Peyer's patch (tissue), 4 donors: ENCODE measurements at regions not wholly inside any gene's neighbourhood (a gene's known extent, or its start where the extent isn't known, plus 50 kb on each side); places are given as distances from the start of the nearest gene placed in this dataset.

Experiments used
- DNase-seq, 3 donors: peaks; one replicate each; pipeline ENCODE4 v3.0.0-alpha.2; 2017 to 2019
- H3K27ac ChIP-seq, 4 donors: fragments of 200-600 bp; sonication (generic); one replicate each; pipeline ENCODE4 v1.5.1; 2016 to 2019
- H3K27me3 ChIP-seq, 2 donors: fragments of 200-600 bp; sonication (generic); one replicate each; pipeline ENCODE4 v1.5.1; 2019
- H3K36me3 ChIP-seq, 3 donors: fragments of 200-600 bp; sonication (generic); one replicate each; pipeline ENCODE4 v1.5.1; 2016 to 2019
- H3K4me1 ChIP-seq, 4 donors: fragments of 200-600 bp; sonication (generic); one replicate each; pipeline ENCODE4 v1.5.1; 2016 to 2019
- H3K4me3 ChIP-seq, 4 donors: fragments of 200-600 bp; sonication (generic); 1 replicate in 3 of 4; 2 replicates in 1 of 4; pipeline ENCODE4 v1.5.1; 2016 to 2019; ENCODE audit warnings: mild to moderate bottlenecking in 1 of 4
- H3K9me3 ChIP-seq, 4 donors: fragments of 200-600 bp; sonication (generic); one replicate each; pipeline ENCODE4 v1.5.1; 2016 to 2019; ENCODE audit warnings: mild to moderate bottlenecking in 1 of 4
- POLR2A ChIP-seq, 2 donors: fragments of 450-650 bp; IDR thresholded peaks; one replicate each; pipeline ENCODE4 v1.5.1; 2017; ENCODE audit warnings: antibody characterized with exemption in 2 of 2, mild to moderate bottlenecking in 2 of 2, moderate library complexity in 2 of 2
- TF ChIP-seq, protein P1 (sequence below), 6 experiments: fragments of 450-650 bp in 4 of 6; fragments of 200-600 bp in 2 of 6; sonication (generic) in 1 of 6; IDR thresholded peaks; one replicate each; pipeline ENCODE4 v1.5.1; 2017 to 2019; ENCODE audit warnings: antibody characterized with exemption in 6 of 6, mild to moderate bottlenecking in 3 of 6, moderate library complexity in 1 of 6

GRCh38 chr19:5271145-5271544 lies 69.5 kb downstream of the PTPRS start:
- Histone ChIP-seq H3K27ac (no peak overlapping the region), H3K4me1 (no peaks in the 10 kb centered on the region), H3K36me3 (no peaks in the 10 kb centered on the region), H3K27me3 (no peaks in the 10 kb centered on the region), H3K9me3 (no peaks in the 10 kb centered on the region), H3K4me3 (no peak overlapping the region)
- no peak for TF ChIP-seq POLR2A (IDR thresholded peaks at IDR 0.05)
- TF ChIP-seq, protein P1, sequence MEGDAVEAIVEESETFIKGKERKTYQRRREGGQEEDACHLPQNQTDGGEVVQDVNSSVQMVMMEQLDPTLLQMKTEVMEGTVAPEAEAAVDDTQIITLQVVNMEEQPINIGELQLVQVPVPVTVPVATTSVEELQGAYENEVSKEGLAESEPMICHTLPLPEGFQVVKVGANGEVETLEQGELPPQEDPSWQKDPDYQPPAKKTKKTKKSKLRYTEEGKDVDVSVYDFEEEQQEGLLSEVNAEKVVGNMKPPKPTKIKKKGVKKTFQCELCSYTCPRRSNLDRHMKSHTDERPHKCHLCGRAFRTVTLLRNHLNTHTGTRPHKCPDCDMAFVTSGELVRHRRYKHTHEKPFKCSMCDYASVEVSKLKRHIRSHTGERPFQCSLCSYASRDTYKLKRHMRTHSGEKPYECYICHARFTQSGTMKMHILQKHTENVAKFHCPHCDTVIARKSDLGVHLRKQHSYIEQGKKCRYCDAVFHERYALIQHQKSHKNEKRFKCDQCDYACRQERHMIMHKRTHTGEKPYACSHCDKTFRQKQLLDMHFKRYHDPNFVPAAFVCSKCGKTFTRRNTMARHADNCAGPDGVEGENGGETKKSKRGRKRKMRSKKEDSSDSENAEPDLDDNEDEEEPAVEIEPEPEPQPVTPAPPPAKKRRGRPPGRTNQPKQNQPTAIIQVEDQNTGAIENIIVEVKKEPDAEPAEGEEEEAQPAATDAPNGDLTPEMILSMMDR (IDR thresholded peaks at IDR 0.05) = no peak
- DNase-seq = no peak

DNA sequence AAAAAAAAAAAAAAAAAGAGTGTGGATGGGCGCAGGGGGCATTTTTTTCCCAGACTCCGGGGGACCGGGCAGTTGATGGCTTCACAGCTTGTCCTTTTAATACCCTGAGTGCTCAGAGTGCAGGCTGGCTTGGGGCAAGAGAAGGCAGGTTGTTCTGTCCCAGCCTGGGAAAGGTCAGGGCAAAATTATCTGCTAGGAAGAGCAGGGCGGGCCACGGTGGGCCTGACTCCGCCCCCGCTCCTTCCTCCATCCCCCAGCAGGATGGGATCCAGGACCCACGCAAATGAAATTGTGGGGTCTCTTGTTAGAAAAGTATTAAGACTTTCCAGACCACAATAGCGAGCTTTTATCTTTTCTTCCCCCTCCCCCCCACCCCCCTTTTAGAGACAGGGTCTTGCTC lies 70.7 kb downstream of the PTPRS start:
- Histone ChIP-seq H3K27ac (no peak overlapping the region), H3K4me3 (no peak overlapping the region), H3K36me3 (no peaks in the 10 kb centered on the region), H3K27me3 (no peaks in the 10 kb centered on the region), H3K9me3 (no peaks in the 10 kb centered on the region), H3K4me1 (no peaks in the 10 kb centered on the region)
- TF ChIP-seq, protein P1 (IDR thresholded peaks at IDR 0.05) = no peak
- no peak for TF ChIP-seq POLR2A (IDR thresholded peaks at IDR 0.05)
- no peak for DNase-seq

GRCh38 chr19:5269279-5269678 lies 71.3 kb downstream of the PTPRS start:
- Histone ChIP-seq H3K4me3 (no peak overlapping the region), H3K36me3 (peaks cover 0 to 1% (median 0%) of the 10 kb centered on the region in 3 donors), H3K27me3 (no peaks in the 10 kb centered on the region), H3K9me3 (no peaks in the 10 kb centered on the region), H3K27ac (no peak overlapping the region), H3K4me1 (no peaks in the 10 kb centered on the region)
- no peak for TF ChIP-seq POLR2A (IDR thresholded peaks at IDR 0.05)
- TF ChIP-seq, protein P1 (IDR thresholded peaks at IDR 0.05) = no peak
- DNase-seq = no peak

DNA sequence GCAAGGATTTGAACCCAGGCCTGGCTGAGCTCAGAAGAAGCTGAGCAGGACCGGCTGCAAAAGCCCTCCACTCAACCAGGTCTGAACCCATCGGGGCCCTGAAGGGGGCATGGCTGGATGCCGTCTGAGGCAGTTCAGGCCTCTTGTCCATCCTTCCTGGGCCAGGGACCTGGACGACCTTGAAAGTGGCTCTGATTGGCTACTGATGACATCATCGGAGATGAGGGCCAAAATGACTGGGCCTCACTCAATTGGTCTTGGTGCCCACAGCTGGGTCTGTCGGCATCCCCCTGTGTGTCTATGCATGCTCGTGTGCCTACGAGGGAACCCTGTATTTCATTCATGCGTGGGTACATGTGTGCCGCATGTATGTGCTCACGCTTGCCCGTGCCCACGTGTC lies 71.8 kb downstream of the PTPRS start:
- Histone ChIP-seq H3K36me3 (peaks cover 0 to 5% (median 0%) of the 10 kb centered on the region in 3 donors), H3K27me3 (no peaks in the 10 kb centered on the region), H3K27ac (no peak overlapping the region), H3K9me3 (no peaks in the 10 kb centered on the region), H3K4me3 (no peak overlapping the region), H3K4me1 (no peaks in the 10 kb centered on the region)
- no peak for DNase-seq
- no peak for TF ChIP-seq POLR2A (IDR thresholded peaks at IDR 0.05)
- TF ChIP-seq, protein P1 (IDR thresholded peaks at IDR 0.05) = no peak

DNA sequence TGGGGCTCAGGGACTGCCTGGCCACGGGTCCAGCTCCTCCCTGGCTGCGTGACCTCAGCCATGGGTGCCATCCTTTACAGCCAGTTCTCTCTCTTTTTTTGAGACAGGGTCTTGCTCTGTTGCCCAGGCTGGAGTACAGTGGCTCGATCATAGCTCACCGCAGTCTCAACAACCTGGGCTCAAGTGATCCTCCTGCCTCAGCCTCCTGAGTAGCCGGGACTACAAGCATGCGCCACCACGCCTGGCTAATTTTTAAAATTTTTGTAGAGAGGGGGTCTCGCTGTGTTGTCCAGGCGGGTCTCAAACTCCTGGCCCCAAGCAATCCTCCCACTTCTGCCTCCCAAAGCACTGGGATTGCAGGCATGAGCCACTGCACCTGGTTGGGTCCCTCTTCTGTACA lies 75.4 kb downstream of the PTPRS start:
- no peaks in the 10 kb centered on the region for H3K4me1 ChIP-seq
- H3K27me3 ChIP-seq = no peaks in the 10 kb centered on the region
- H3K9me3 ChIP-seq = no peaks in the 10 kb centered on the region
- DNase-seq = no peak
- H3K27ac ChIP-seq = no peak overlapping the region
- peaks cover 0 to 8% (median 0%) of the 10 kb centered on the region in 3 donors for H3K36me3 ChIP-seq
- no peak overlapping the region for H3K4me3 ChIP-seq
- TF ChIP-seq, protein P1 (IDR thresholded peaks at IDR 0.05) = no peak
- no peak for TF ChIP-seq POLR2A (IDR thresholded peaks at IDR 0.05)

DNA sequence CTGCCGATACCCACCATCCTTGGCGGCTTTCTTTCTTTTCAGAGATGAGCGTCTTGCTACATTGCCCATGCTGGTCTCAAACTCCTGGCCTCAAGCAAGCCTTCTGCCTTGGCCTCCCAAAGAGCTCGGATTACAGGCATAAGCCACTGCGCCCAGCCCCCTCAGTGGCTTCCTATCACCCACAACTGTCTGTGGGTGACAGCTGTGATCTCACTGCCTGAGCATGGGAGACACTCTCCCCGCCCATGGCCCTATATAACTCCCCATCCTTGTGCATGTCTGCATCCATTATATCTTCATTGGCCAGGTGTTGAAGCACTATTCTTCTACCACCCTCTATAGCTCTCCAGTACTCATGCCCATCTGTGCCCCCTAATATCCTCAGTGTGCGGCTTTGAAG lies 76.2 kb downstream of the PTPRS start:
- no peak for DNase-seq
- Histone ChIP-seq H3K27ac (no peak overlapping the region), H3K27me3 (no peaks in the 10 kb centered on the region), H3K4me3 (no peak overlapping the region), H3K36me3 (peaks cover 0 to 8% (median 0%) of the 10 kb centered on the region in 3 donors), H3K9me3 (no peaks in the 10 kb centered on the region), H3K4me1 (no peaks in the 10 kb centered on the region)
- TF ChIP-seq POLR2A (IDR thresholded peaks at IDR 0.05) = no peak
- TF ChIP-seq, protein P1 (IDR thresholded peaks at IDR 0.05) = no peak
